WTC11 (cell line): ENCODE measurements at regions not wholly inside any gene's neighbourhood (a gene's known extent, or its start where the extent isn't known, plus 50 kb on each side); places are given as distances from the start of the nearest gene placed in this dataset.
"Not testable (repeated sequence)": the region's sequence is repeated elsewhere in the genome, so short reads cannot be mapped to it uniquely, and the experiment has no call there.

Experiments used
- EMX1 ChIP-seq: fragments of 250-450 bp; sonication (Bioruptor Pico); IDR thresholded peaks from 2 replicates; pipeline ENCODE4 v1.8.0; 2021; ENCODE audit warnings: mild to moderate bottlenecking
- TF ChIP-seq, protein P1 (sequence below): sonication (generic); formaldehyde crosslinking; IDR thresholded peaks from 2 replicates; pipeline ENCODE4 v1.8.0; 2022; ENCODE audit warnings: mild to moderate bottlenecking, missing genetic modification reagents
- TF ChIP-seq, protein P2 (sequence below): fragments of 200-600 bp; IDR thresholded peaks from 2 replicates; pipeline ENCODE4 v1.8.0; 2022; ENCODE audit warnings: antibody characterized with exemption

DNA sequence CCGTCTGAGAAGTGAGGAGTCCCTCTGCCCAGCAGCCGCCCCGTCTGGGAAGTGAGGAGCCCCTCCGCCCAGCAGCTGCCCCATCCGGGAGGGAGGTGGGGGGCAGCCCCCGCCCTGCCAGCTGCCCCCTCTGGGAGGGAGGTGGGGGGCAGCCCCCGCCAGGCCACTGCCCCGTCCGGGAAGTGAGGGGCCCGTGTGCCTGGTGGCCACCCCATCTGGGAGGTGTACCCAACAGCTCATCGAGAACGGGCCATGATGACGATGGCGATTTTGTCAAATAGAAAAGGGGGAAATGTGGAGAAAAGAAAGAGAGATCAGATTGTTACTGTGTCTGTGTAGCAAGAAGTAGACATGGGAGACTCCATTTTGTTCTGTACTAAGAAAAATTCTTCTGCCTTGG is 208.8 kb downstream of the KDM5D start:
- TF ChIP-seq, protein P1, sequence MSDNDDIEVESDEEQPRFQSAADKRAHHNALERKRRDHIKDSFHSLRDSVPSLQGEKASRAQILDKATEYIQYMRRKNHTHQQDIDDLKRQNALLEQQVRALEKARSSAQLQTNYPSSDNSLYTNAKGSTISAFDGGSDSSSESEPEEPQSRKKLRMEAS = not testable (repeated sequence)
- TF ChIP-seq, protein P2, sequence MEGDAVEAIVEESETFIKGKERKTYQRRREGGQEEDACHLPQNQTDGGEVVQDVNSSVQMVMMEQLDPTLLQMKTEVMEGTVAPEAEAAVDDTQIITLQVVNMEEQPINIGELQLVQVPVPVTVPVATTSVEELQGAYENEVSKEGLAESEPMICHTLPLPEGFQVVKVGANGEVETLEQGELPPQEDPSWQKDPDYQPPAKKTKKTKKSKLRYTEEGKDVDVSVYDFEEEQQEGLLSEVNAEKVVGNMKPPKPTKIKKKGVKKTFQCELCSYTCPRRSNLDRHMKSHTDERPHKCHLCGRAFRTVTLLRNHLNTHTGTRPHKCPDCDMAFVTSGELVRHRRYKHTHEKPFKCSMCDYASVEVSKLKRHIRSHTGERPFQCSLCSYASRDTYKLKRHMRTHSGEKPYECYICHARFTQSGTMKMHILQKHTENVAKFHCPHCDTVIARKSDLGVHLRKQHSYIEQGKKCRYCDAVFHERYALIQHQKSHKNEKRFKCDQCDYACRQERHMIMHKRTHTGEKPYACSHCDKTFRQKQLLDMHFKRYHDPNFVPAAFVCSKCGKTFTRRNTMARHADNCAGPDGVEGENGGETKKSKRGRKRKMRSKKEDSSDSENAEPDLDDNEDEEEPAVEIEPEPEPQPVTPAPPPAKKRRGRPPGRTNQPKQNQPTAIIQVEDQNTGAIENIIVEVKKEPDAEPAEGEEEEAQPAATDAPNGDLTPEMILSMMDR = not testable (repeated sequence)
- not testable (repeated sequence) for TF ChIP-seq EMX1 (CRISPR knock-in tag)
